ENCODE measurements at regions not wholly inside any gene's neighbourhood (a gene's known extent, or its start where the extent isn't known, plus 50 kb on each side); places are given as distances from the start of the nearest gene placed in this dataset.

- no peak for DNase-seq (ENCODE audit: low read depth)
- TF ChIP-seq, protein P1, sequence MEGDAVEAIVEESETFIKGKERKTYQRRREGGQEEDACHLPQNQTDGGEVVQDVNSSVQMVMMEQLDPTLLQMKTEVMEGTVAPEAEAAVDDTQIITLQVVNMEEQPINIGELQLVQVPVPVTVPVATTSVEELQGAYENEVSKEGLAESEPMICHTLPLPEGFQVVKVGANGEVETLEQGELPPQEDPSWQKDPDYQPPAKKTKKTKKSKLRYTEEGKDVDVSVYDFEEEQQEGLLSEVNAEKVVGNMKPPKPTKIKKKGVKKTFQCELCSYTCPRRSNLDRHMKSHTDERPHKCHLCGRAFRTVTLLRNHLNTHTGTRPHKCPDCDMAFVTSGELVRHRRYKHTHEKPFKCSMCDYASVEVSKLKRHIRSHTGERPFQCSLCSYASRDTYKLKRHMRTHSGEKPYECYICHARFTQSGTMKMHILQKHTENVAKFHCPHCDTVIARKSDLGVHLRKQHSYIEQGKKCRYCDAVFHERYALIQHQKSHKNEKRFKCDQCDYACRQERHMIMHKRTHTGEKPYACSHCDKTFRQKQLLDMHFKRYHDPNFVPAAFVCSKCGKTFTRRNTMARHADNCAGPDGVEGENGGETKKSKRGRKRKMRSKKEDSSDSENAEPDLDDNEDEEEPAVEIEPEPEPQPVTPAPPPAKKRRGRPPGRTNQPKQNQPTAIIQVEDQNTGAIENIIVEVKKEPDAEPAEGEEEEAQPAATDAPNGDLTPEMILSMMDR (conservative IDR thresholded peaks at IDR 0.05; ENCODE audit: low read depth, low read length): no peak
- H3K4me3 ChIP-seq (ENCODE audit: low read length): no peak overlapping the region
These were observed 1106.7 kb downstream of the EFNB2 start for GRCh38 chr13:105428811-105429210.

DNA sequence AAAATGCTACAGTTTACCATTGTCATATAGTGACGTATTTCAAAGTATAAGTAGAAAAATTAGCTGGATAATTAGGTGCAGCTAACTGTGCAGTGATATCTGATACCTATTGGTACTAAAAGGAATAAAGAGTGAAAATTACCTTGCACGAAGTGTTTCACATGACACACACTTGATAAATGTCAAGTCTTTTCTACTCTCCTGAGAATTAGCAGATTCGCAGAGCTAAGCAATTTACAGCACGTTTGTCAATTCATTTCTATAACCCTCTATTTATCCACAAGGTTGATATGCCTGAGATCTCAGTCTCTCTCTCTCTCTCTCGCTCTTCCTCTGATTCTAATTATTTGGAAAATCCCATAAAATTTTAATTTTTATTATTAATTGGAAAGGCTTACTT is 1109.0 kb downstream of the EFNB2 start:
- no peak for DNase-seq (ENCODE audit: low read depth)
- TF ChIP-seq, protein P1 (conservative IDR thresholded peaks at IDR 0.05; ENCODE audit: low read depth, low read length): no peak
- H3K4me3 ChIP-seq (ENCODE audit: low read length): no peak overlapping the region

- TF ChIP-seq, protein P1 (conservative IDR thresholded peaks at IDR 0.05; ENCODE audit: low read depth, low read length): no peak
- H3K4me3 ChIP-seq (ENCODE audit: low read length): no peak overlapping the region
- no peak for DNase-seq (ENCODE audit: low read depth)
These were observed 1120.8 kb downstream of the EFNB2 start for GRCh38 chr13:105414639-105415038.

GRCh38 chr13:105412171-105412570 is 1123.3 kb downstream of the EFNB2 start:
- no peak overlapping the region for H3K4me3 ChIP-seq (ENCODE audit: low read length)
- DNase-seq (ENCODE audit: low read depth): no peak
- TF ChIP-seq, protein P1 (conservative IDR thresholded peaks at IDR 0.05; ENCODE audit: low read depth, low read length): no peak

GRCh38 chr13:105410602-105411001 is 1124.9 kb downstream of the EFNB2 start:
- DNase-seq (ENCODE audit: low read depth): no peak
- TF ChIP-seq, protein P1 (conservative IDR thresholded peaks at IDR 0.05; ENCODE audit: low read depth, low read length): peak; percentile 64
- no peak overlapping the region for H3K4me3 ChIP-seq (ENCODE audit: low read length)

- DNase-seq (ENCODE audit: low read depth): no peak
- TF ChIP-seq, protein P1 (conservative IDR thresholded peaks at IDR 0.05; ENCODE audit: low read depth, low read length): no peak
- no peak overlapping the region for H3K4me3 ChIP-seq (ENCODE audit: low read length)
These were observed 1128.9 kb downstream of the EFNB2 start for GRCh38 chr13:105406551-105406950.

GRCh38 chr13:105403086-105403485 is 1132.4 kb downstream of the EFNB2 start:
- DNase-seq (ENCODE audit: low read depth): no peak
- TF ChIP-seq, protein P1 (conservative IDR thresholded peaks at IDR 0.05; ENCODE audit: low read depth, low read length): no peak
- no peak overlapping the region for H3K4me3 ChIP-seq (ENCODE audit: low read length)

All from retinal pigment epithelial cell (primary cell).